Ishikawa (cell line): ENCODE measurements at regions not wholly inside any gene's neighbourhood (a gene's known extent, or its start where the extent isn't known, plus 50 kb on each side); places are given as distances from the start of the nearest gene placed in this dataset.

ENCODE experiments used
- CEBPB ChIP-seq: IDR thresholded peaks from 2 replicates; pipeline ENCODE4 v1.6.1; 2012
- CREB1 ChIP-seq: IDR thresholded peaks from 2 replicates; pipeline ENCODE4 v1.6.1; 2012; ENCODE audit warnings: low read depth
- EGR1 ChIP-seq: IDR thresholded peaks from 2 replicates; pipeline ENCODE4 v1.6.1; 2012
- EP300 ChIP-seq: IDR thresholded peaks from 2 replicates; pipeline ENCODE4 v1.6.1; 2012; ENCODE audit warnings: borderline replicate concordance
- FOXM1 ChIP-seq: IDR thresholded peaks from 2 replicates; pipeline ENCODE4 v1.6.1; 2012; ENCODE audit warnings: low read depth, borderline replicate concordance
- NFIC ChIP-seq: IDR thresholded peaks from 2 replicates; pipeline ENCODE4 v1.6.1; 2012
- RAD21 ChIP-seq: IDR thresholded peaks from 2 replicates; pipeline ENCODE4 v1.6.1; 2012; ENCODE audit warnings: low read depth
- TAF1 ChIP-seq: IDR thresholded peaks from 2 replicates; pipeline ENCODE4 v1.6.1; 2012; ENCODE audit warnings: low read depth, mild to moderate bottlenecking
- TCF12 ChIP-seq: IDR thresholded peaks from 2 replicates; pipeline ENCODE4 v1.6.1; 2012; ENCODE audit warnings: low read depth
- TEAD4 ChIP-seq: IDR thresholded peaks from 2 replicates; pipeline ENCODE4 v1.6.1; 2012
- YY1 ChIP-seq: IDR thresholded peaks from 2 replicates; pipeline ENCODE4 v1.6.1; 2012; ENCODE audit warnings: low read depth
- ZBTB7A ChIP-seq: IDR thresholded peaks from 2 replicates; pipeline ENCODE4 v1.6.1; 2012; ENCODE audit warnings: low read depth
- TF ChIP-seq, protein P1 (sequence below): IDR thresholded peaks from 2 replicates; pipeline ENCODE4 v1.6.1; 2012
- TF ChIP-seq, protein P2 (sequence below): IDR thresholded peaks from 2 replicates; pipeline ENCODE4 v1.6.1; 2012; ENCODE audit warnings: low read depth, mild to moderate bottlenecking

DNA sequence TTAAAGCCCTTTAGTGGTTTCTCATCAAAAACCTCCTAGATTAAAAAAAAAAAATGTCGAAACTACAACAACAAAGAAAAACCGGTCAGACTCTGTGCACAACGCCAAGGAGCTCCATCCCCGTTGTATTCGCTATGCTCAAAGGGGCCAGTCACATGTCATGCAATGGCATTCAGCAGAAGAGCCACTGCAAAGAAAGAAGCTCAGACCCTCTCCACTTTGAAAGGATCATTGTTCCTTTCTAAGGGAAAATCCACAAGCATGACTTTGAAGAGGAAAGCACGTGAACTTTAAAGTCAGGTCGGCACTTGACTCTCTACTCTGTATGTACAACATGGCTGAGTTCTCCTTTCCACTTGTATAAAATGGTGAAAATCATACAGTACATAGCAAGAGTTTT, 655.6 kb downstream of the ETS1 start:
- TF ChIP-seq RAD21, result no peak
- TF ChIP-seq CREB1, result no peak
- TF ChIP-seq EP300, result no peak
- TF ChIP-seq, protein P1, sequence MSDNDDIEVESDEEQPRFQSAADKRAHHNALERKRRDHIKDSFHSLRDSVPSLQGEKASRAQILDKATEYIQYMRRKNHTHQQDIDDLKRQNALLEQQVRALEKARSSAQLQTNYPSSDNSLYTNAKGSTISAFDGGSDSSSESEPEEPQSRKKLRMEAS, result no peak
- no peak for TF ChIP-seq EGR1
- no peak for TF ChIP-seq TAF1
- TF ChIP-seq TCF12, result no peak
- TF ChIP-seq, protein P2, sequence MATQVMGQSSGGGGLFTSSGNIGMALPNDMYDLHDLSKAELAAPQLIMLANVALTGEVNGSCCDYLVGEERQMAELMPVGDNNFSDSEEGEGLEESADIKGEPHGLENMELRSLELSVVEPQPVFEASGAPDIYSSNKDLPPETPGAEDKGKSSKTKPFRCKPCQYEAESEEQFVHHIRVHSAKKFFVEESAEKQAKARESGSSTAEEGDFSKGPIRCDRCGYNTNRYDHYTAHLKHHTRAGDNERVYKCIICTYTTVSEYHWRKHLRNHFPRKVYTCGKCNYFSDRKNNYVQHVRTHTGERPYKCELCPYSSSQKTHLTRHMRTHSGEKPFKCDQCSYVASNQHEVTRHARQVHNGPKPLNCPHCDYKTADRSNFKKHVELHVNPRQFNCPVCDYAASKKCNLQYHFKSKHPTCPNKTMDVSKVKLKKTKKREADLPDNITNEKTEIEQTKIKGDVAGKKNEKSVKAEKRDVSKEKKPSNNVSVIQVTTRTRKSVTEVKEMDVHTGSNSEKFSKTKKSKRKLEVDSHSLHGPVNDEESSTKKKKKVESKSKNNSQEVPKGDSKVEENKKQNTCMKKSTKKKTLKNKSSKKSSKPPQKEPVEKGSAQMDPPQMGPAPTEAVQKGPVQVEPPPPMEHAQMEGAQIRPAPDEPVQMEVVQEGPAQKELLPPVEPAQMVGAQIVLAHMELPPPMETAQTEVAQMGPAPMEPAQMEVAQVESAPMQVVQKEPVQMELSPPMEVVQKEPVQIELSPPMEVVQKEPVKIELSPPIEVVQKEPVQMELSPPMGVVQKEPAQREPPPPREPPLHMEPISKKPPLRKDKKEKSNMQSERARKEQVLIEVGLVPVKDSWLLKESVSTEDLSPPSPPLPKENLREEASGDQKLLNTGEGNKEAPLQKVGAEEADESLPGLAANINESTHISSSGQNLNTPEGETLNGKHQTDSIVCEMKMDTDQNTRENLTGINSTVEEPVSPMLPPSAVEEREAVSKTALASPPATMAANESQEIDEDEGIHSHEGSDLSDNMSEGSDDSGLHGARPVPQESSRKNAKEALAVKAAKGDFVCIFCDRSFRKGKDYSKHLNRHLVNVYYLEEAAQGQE, result no peak
- no peak for TF ChIP-seq CEBPB
- TF ChIP-seq ZBTB7A, result no peak
- TF ChIP-seq YY1, result no peak
- no peak for TF ChIP-seq FOXM1
- no peak for TF ChIP-seq NFIC
- TF ChIP-seq TEAD4, result no peak
